Activated B cell treated with CpG ODN at 0.5 μM for 24 hours (primary cell): ENCODE measurements at regions not wholly inside any gene's neighbourhood (a gene's known extent, or its start where the extent isn't known, plus 50 kb on each side); places are given as distances from the start of the nearest gene placed in this dataset.

Experiments
- ATAC-seq: fragments of 200-7000 bp; cut with Tn5 transposase; one replicate; pipeline ENCODE4 v1.10.0; 2021; ENCODE audit warnings: low read depth, mild to moderate bottlenecking, moderate library complexity
- CTCF ChIA-PET: fragments of 350-600 bp; sonication (Branson Sonifier 250); formaldehyde crosslinking; loops from one replicate; lab custom pipeline; 2021; ENCODE audit warnings: antibody characterized with exemption; lab: Charles Lee
- POLR2A ChIA-PET: fragments of 350-600 bp; sonication (Branson Sonifier 250); formaldehyde crosslinking; loops from one replicate; lab custom pipeline; 2021; ENCODE audit warnings: antibody characterized with exemption; lab: Charles Lee
- DNase-seq: peaks from one replicate; pipeline ENCODE4 v3.0.0; 2022
- H3K27ac Mint-ChIP-seq: one replicate; pipeline ENCODE4 v1.8.0; 2020; ENCODE audit warnings: mixed read lengths
- H3K27me3 Mint-ChIP-seq: one replicate; pipeline ENCODE4 v1.8.0; 2021; ENCODE audit warnings: mixed read lengths
- H3K36me3 Mint-ChIP-seq: one replicate; pipeline ENCODE4 v1.8.0; 2021; ENCODE audit warnings: low read depth, mixed read lengths
- H3K4me1 Mint-ChIP-seq: one replicate; pipeline ENCODE4 v1.8.0; 2021; ENCODE audit warnings: mixed read lengths
- H3K4me3 Mint-ChIP-seq: one replicate; pipeline ENCODE4 v1.8.0; 2020; ENCODE audit warnings: mild to moderate bottlenecking, mixed read lengths
- H3K9me3 Mint-ChIP-seq: one replicate; pipeline ENCODE4 v1.8.0; 2020; ENCODE audit warnings: mixed read lengths
- CTCF ChIP-seq: fragments of 200-600 bp; IDR thresholded peaks from one replicate; pipeline ENCODE4 v1.8.0; 2022; ENCODE audit warnings: antibody characterized with exemption, mild to moderate bottlenecking
- intact Hi-C: fragments of 100-400 bp; cut with micrococcal nuclease; formaldehyde crosslinking; loops from one replicate; pipeline ENCODE4 v1.15.1; 2024

GRCh38 chr2:10504994-10505820, 57.1 kb upstream of the ODC1 start:
- H3K9me3 Mint-ChIP-seq, result no peaks in the 10 kb centered on the region
- TF ChIP-seq CTCF, result no peak
- no peak for DNase-seq
- POLR2A ChIA-PET, result no interaction called here
- no peak overlapping the region for H3K4me3 Mint-ChIP-seq
- H3K36me3 Mint-ChIP-seq, result no peaks in the 10 kb centered on the region
- no peak for ATAC-seq
- no peak overlapping the region for H3K27ac Mint-ChIP-seq
- intact Hi-C loops, result no loop called here
- CTCF ChIA-PET, result no interaction called here
- H3K27me3 Mint-ChIP-seq, result peaks cover 12% of the 10 kb centered on the region
- no peaks in the 10 kb centered on the region for H3K4me1 Mint-ChIP-seq

GRCh38 chr2:10504370-10504993, 56.4 kb upstream of the ODC1 start:
- ATAC-seq (no peak), DNase-seq (no peak)
- TF ChIP-seq CTCF, result no peak
- H3K27me3 Mint-ChIP-seq, result peaks cover 13% of the 10 kb centered on the region
- H3K27ac Mint-ChIP-seq, result no peak overlapping the region
- CTCF ChIA-PET, result no interaction called here
- no peak overlapping the region for H3K4me3 Mint-ChIP-seq
- POLR2A ChIA-PET, result no interaction called here
- intact Hi-C loops, result no loop called here
- H3K36me3 Mint-ChIP-seq, result no peaks in the 10 kb centered on the region
- H3K9me3 Mint-ChIP-seq, result no peaks in the 10 kb centered on the region
- no peaks in the 10 kb centered on the region for H3K4me1 Mint-ChIP-seq

- Mint-ChIP-seq H3K27ac (no peak overlapping the region), H3K4me1 (no peaks in the 10 kb centered on the region), H3K27me3 (peaks cover 19% of the 10 kb centered on the region), H3K36me3 (no peaks in the 10 kb centered on the region), H3K4me3 (no peak overlapping the region), H3K9me3 (no peaks in the 10 kb centered on the region)
- no peak for DNase-seq
- intact Hi-C loops, result no loop called here
- POLR2A ChIA-PET, result no interaction called here
- ATAC-seq, result no peak
- TF ChIP-seq CTCF, result no peak
- CTCF ChIA-PET, result no interaction called here
Observed at GRCh38 chr2:10502803-10503107, 54.6 kb upstream of the ODC1 start.

GRCh38 chr2:10501980-10502802, 54.1 kb upstream of the ODC1 start:
- intact Hi-C loops, result no loop called here
- no peak for ATAC-seq
- Mint-ChIP-seq H3K9me3 (no peaks in the 10 kb centered on the region), H3K4me3 (no peak overlapping the region), H3K27me3 (peaks cover 20% of the 10 kb centered on the region), H3K4me1 (no peaks in the 10 kb centered on the region), H3K36me3 (no peaks in the 10 kb centered on the region), H3K27ac (no peak overlapping the region)
- ChIA-PET CTCF (no interaction called here), POLR2A (no interaction called here)
- TF ChIP-seq CTCF, result no peak
- DNase-seq, result no peak

- H3K4me3 Mint-ChIP-seq, result no peak overlapping the region
- H3K36me3 Mint-ChIP-seq, result no peaks in the 10 kb centered on the region
- POLR2A ChIA-PET, result no interaction called here
- CTCF ChIA-PET, result no interaction called here
- TF ChIP-seq CTCF, result no peak
- no peaks in the 10 kb centered on the region for H3K4me1 Mint-ChIP-seq
- H3K27me3 Mint-ChIP-seq, result peaks cover 26% of the 10 kb centered on the region
- no peak for DNase-seq
- intact Hi-C loops, result no loop called here
- no peaks in the 10 kb centered on the region for H3K9me3 Mint-ChIP-seq
- no peak overlapping the region for H3K27ac Mint-ChIP-seq
- ATAC-seq, result no peak
Observed at GRCh38 chr2:10501451-10501961, 53.4 kb upstream of the ODC1 start.
